Breast epithelium (tissue), 4 donors: ENCODE measurements at regions not wholly inside any gene's neighbourhood (a gene's known extent, or its start where the extent isn't known, plus 50 kb on each side); places are given as distances from the start of the nearest gene placed in this dataset.

Experiments
- DNase-seq, 2 donors: peaks; one replicate each; pipeline ENCODE4 v3.0.0-alpha.2; 2019; ENCODE audit warnings: low spot score in 2 of 2
- H3K27ac ChIP-seq, 2 donors: fragments of 200-600 bp; sonication (generic) in 1 of 2; one replicate each; pipeline ENCODE4 v1.5.1; 2016 to 2019; ENCODE audit warnings: mild to moderate bottlenecking in 1 of 2
- H3K27me3 ChIP-seq, 2 donors: fragments of 200-600 bp; sonication (generic) in 1 of 2; one replicate each; pipeline versions ENCODE4 v1.5.1 to v1.6.0; 2017 to 2019; ENCODE audit warnings: control low read depth in 1 of 2, mild to moderate bottlenecking in 1 of 2
- H3K36me3 ChIP-seq: fragments of 200-600 bp; one replicate; pipeline ENCODE4 v1.5.1; 2019
- H3K4me1 ChIP-seq, 2 donors: fragments of 200-600 bp; sonication (generic); one replicate each; pipeline ENCODE4 v1.5.1; 2016 to 2019; ENCODE audit warnings: control low read depth in 1 of 2
- H3K4me3 ChIP-seq, 3 donors: fragments of 200-600 bp; sonication (generic); 1 replicate in 2 of 3; 2 replicates in 1 of 3; pipeline ENCODE4 v1.5.1; 2016 to 2019; ENCODE audit warnings: mild to moderate bottlenecking in 3 of 3, moderate library complexity in 2 of 3
- H3K9me3 ChIP-seq, 2 donors: fragments of 200-600 bp; sonication (generic) in 1 of 2; one replicate each; pipeline ENCODE4 v1.5.1; 2016 to 2019; ENCODE audit warnings: control low read depth in 1 of 2
- CTCF ChIP-seq, 3 donors: fragments of 450-650 bp; IDR thresholded peaks; one replicate each; pipeline ENCODE4 v1.5.1; 2016 to 2017; ENCODE audit warnings: antibody characterized with exemption in 3 of 3, mild to moderate bottlenecking in 3 of 3, moderate library complexity in 3 of 3
- POLR2A ChIP-seq: fragments of 450-650 bp; IDR thresholded peaks from one replicate; pipeline ENCODE4 v1.6.1; 2016; ENCODE audit warnings: antibody characterized with exemption, mild to moderate bottlenecking, moderate library complexity
- POLR2AphosphoS5 ChIP-seq, 3 donors: sonication (generic); formaldehyde crosslinking; IDR thresholded peaks; one replicate each; pipeline ENCODE4 v1.6.1; 2017; ENCODE audit warnings: antibody characterized with exemption in 3 of 3
- intact Hi-C: fragments of 100-400 bp; cut with DNase I; formaldehyde crosslinking; loops from one replicate; pipeline ENCODE4 v1.15.1; 2023; ENCODE audit warnings: low total_unique reads

DNA sequence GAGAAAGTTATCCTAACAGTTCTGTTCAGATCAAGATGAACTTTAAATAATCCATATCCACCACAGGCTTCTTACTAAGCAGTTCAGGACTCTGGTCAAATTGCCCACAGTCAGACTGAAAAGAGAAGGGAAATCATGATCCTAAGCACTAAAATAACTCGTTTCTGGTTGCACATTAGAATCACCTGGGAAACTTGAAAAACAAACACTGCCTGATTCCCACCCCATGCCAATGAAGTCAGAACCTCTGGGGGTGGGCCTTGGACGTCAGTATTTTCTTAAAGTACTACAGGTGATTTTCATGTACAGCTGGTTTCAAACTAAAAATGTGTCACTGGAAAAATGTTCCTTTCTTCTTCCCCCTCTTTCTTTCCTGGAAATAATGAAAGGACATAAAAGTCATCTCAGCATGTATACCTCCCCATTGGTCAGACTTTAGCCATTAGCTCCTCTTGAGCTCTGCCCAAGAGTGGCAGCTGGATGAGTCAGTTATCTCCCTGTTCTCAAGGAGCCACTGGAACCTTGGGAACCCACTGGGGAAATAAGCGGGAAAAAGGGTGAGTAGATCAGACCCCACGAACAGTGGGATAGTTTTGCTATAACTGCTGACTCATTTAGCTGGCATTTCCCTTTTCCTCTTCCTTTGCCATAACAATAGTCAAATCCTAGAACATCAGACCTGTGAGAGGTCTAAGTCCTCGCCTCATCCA lies 75.3 kb upstream of the IL6 start:
- intact Hi-C loops, result no loop called here
- DNase-seq, result no peak

DNA sequence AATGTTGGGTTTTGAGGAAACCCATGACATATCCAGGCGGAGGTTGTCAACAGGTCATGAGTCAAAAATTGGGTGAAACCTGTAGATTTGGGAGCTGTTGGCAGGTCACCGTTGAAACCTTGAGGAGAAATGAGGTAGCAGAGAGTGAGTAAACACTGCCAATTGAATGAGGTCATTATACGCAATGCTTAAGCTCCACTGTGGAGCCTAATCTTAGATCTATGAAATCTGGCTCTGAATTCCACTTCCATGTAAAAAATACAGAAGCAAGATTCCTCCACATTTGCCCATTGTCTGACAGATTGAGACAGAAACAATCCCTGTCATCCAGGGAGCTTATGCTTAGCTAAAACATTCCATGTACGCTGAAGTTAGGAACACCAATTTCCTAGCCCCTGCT lies 76.0 kb upstream of the IL6 start:
- Histone ChIP-seq H3K9me3 (peaks cover 6 to 7% of the 10 kb centered on the region in 2 donors), H3K4me1 (peaks cover 0 to 3% of the 10 kb centered on the region in 2 donors), H3K27me3 (no peaks in the 10 kb centered on the region), H3K27ac (no peak overlapping the region), H3K36me3 (no peaks in the 10 kb centered on the region), H3K4me3 (no peak overlapping the region)
- intact Hi-C loops, result no loop called here
- TF ChIP-seq CTCF (IDR thresholded peaks at IDR 0.05) (no peak), POLR2A (no peak), POLR2AphosphoS5 (IDR thresholded peaks at IDR 0.05) (no peak)
- no peak for DNase-seq

More for the DNA sequence above, 75.3 kb upstream of the IL6 start:
- Histone ChIP-seq H3K27ac (no peak overlapping the region), H3K36me3 (no peaks in the 10 kb centered on the region), H3K4me3 (no peak overlapping the region), H3K27me3 (no peaks in the 10 kb centered on the region), H3K4me1 (peaks cover 0 to 3% of the 10 kb centered on the region in 2 donors), H3K9me3 (peaks cover 0 to under 1% of the 10 kb centered on the region in 2 donors)
- no peak for TF ChIP-seq CTCF (IDR thresholded peaks at IDR 0.05)
- TF ChIP-seq POLR2AphosphoS5 (IDR thresholded peaks at IDR 0.05), result no peak
- no peak for TF ChIP-seq POLR2A

GRCh38 chr7:22649686-22650085 lies 77.3 kb upstream of the IL6 start:
- Histone ChIP-seq H3K27ac (no peak overlapping the region), H3K4me3 (no peak overlapping the region), H3K36me3 (no peaks in the 10 kb centered on the region), H3K9me3 (peaks cover 15 to 20% of the 10 kb centered on the region in 2 donors), H3K27me3 (no peaks in the 10 kb centered on the region), H3K4me1 (peaks cover 0 to 3% of the 10 kb centered on the region in 2 donors)
- DNase-seq, result no peak
- intact Hi-C loops, result no loop called here
- TF ChIP-seq POLR2AphosphoS5 (IDR thresholded peaks at IDR 0.05) (no peak), CTCF (IDR thresholded peaks at IDR 0.05) (no peak), POLR2A (no peak)

DNA sequence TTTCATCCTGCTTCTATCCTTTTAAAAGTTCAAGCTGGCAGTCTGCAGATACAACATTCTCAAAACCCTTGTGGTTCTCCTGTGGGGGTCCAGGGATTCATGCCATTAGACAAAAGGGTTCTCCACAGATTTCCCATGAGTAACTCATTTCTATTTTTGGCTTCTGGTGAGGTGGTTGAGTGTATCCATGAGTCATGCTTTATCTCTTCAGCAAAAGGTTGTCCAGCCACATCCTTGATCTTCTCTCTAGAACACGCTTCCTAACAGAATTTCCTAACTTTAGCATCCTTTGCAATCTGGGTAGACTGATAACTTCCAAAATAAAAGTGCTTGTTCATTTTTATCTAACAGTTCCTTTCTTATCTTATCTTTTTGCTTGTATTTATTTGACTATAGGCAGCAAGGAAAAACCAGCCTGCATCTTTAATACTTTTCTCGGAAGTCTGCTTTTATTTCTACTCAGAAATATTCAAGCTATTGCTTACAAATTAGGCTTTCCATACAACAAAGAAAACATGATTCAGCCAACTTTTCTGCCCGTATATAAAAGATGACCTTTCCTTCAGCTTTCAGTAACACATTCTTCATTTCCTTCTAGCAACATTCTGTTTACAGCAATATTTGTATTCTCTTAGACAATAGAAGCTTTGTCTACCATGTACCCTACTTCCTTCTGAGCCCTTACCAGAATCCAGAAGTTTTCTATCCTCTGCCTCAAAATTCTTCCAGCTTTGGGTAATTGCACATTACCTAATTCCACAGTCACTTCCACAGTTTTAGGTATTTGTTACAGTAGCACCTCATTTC lies 79.3 kb upstream of the IL6 start:
- H3K4me3 ChIP-seq, result no peak overlapping the region
- TF ChIP-seq POLR2AphosphoS5 (IDR thresholded peaks at IDR 0.05), result no peak
- intact Hi-C loops, result no loop called here
- no peaks in the 10 kb centered on the region for H3K36me3 ChIP-seq
- no peaks in the 10 kb centered on the region for H3K4me1 ChIP-seq
- no peak for DNase-seq
- H3K9me3 ChIP-seq, result peaks cover 15 to 28% of the 10 kb centered on the region in 2 donors
- no peaks in the 10 kb centered on the region for H3K27me3 ChIP-seq
- no peak overlapping the region for H3K27ac ChIP-seq

- TF ChIP-seq POLR2AphosphoS5 (IDR thresholded peaks at IDR 0.05) (no peak), CTCF (IDR thresholded peaks at IDR 0.05) (no peak), POLR2A (no peak)
- no peak overlapping the region for H3K4me3 ChIP-seq
- DNase-seq, result no peak
- peaks cover 15 to 34% of the 10 kb centered on the region in 2 donors for H3K9me3 ChIP-seq
- intact Hi-C loops, result no loop called here
- H3K36me3 ChIP-seq, result no peaks in the 10 kb centered on the region
- H3K27me3 ChIP-seq, result no peaks in the 10 kb centered on the region
- no peak overlapping the region for H3K27ac ChIP-seq
- no peaks in the 10 kb centered on the region for H3K4me1 ChIP-seq
Observed at GRCh38 chr7:22645418-22646181, 81.4 kb upstream of the IL6 start.
